DLD1 (cell line): ENCODE measurements at regions not wholly inside any gene's neighbourhood (a gene's known extent, or its start where the extent isn't known, plus 50 kb on each side); places are given as distances from the start of the nearest gene placed in this dataset.
"Not testable (repeated sequence)": the region's sequence is repeated elsewhere in the genome, so short reads cannot be mapped to it uniquely, and the experiment has no call there.

Experiments used
- in situ Hi-C: cut with HindIII; loops from 2 replicates; pipeline ENCODE4 v1.10.0; 2017; ENCODE audit warnings: low sequenced_read_pairs

DNA sequence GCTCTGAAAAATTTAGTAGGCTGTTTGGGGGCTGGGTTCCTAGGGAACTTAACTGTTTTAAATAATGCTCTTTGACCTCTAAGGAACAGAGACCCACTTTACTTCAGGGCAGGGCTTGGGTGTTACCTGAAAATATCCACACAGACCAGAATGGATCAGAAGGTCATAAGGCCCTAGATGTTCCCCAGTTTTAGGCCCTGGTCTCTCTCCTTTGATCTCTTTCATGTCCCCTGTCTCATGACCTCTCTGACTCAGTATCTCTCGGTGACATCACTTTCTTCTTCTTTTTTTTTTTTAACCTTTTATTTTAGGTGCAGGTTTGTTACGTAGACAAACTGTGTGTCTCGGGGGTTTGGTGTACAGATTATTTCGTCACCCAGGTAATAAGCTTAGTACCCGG is 272.1 kb upstream of the SGK1 start:
- in situ Hi-C loops: no loop called here

DNA sequence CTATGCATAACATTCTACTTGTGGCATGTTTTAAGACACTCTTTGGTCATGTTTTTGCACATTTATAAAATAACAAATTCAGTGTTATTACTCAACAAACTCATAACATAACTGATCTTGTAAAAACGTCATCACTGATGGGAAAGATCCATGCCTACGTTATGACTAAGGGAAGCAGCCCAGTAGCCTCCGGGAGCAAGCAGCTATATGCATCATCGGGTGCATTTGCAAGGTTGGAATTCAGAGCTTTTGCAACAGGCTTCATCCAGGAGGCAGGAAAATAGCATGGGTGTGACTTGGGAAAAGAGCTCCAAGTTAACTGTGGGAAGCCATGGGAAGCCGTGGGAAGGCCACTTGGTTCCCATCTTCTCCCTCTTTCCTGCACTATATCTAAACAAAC is 271.6 kb upstream of the SGK1 start:
- in situ Hi-C loops: no loop called here

DNA sequence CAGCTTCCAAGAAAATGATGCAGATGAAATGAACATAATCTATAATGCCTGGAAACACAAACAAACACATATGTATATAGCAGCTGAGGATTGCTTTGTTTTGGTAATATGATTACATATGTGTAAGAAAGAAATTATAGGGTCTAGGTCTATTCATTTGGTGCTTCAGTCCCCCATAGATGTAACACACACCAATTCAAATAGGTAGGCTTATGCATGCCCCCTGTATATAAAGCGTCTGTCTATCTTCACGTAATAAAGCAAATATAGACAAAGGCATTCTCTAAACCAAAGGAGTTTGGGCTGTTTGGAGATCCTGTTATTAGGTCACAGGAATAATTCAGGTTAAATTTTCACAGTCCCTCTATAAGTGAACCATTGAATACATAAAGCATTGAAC is 270.4 kb upstream of the SGK1 start:
- in situ Hi-C loops: no loop called here

DNA sequence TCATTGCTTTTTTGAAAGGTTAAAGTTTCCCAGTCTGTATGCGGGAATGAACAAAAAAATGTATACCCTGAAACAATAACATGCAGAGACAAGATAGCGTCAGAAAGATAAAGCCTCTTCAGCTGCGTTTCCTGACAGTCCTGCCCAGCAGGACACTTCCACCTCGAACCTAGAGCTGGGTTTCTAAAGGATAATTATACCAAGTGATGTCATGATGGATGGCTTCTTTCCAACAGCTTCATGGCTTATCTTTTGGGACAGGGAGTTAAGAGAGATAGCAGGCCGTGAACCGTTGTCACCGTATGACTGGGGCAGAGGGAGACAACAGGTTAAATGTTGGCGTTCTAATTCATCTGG is 267.6 kb upstream of the SGK1 start:
- in situ Hi-C loops: no loop called here

DNA sequence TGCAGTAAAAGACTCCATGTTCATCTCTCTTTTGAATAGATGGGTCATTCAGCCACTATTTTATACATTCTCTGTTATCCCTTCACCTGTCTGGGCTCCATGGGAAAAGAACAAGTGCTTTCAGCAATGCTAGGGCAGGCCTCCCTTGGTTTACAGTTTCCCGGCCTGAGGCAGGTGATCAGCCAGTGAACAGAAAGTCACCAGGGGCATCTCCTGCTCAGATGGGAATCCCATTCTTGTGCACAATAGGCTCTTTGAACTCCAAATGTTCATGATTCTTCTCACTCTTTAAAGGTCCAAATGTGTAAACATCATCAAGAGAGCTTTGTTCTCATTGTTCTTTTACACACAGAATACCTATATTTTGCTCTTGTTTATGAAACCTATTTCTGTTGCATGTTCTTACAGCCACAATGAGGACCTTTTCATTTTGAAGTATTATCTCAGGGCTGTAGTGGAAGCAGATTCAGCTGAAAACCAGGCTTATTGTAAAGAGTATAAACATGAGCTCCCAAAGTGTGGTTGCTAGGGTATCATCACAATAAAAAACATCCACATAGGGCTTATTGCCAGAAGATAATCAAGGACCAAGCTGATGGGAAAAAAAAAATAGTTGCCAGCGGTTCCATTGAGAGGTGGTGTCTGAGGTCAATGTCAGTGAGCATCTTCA is 267.1 kb upstream of the SGK1 start:
- in situ Hi-C loops: no loop called here

DNA sequence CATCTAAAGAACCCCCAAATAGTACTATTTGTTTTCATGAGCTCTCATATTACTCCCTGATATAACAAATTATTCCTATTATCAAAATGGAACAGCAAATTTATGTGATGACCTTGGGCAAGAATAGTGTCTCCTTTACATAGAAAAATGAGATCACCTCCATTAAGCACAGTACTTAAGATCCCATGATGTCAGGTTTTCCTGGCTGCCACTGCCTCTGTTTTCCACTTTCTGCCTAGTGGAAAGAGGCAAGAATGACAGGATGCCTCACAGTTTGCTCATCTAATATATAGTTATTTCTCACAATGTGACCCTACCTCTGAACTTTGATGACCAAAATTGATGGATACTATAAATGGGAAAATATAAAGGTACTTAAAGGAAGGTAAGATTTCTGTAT is 260.1 kb upstream of the SGK1 start:
- in situ Hi-C loops: no loop called here

DNA sequence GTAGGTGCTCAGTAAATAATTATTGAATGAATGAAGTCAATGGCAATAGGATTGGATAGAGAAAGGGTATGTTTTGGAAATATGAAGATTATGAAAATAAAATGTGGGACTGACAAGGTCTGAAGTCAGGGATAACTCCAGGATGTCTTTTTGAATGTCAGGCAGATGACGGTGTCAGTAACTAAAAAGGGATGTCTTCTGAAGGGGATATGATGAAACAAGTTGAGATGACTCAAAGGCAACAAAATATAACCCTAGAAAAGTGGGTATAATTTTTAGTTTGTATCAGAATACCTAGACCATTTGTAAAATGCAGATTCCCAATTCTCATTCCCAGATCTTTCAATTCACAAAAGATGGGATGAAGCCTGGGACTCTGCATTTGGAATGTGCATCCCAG is 257.3 kb upstream of the SGK1 start:
- in situ Hi-C loops: no loop called here

DNA sequence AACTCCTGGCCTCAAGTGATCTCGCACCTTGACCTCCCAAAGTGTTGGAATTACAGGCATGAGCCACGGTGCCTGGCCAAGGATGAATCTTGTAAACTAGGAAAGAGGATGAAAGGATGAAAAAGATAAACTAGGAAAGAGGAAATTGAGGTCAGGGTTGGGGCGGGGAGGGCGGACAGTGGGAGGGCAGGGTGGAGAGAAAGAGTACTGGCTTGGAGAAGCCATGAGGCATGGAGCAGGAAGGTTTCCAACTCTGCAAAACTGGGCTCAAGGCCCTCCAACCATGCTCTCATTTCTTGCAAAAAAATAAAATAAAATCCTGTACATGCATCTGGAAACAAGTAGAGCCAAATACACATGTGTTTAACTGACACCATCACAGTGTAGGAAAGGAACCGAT is 256.6 kb upstream of the SGK1 start:
- in situ Hi-C loops: no loop called here

DNA sequence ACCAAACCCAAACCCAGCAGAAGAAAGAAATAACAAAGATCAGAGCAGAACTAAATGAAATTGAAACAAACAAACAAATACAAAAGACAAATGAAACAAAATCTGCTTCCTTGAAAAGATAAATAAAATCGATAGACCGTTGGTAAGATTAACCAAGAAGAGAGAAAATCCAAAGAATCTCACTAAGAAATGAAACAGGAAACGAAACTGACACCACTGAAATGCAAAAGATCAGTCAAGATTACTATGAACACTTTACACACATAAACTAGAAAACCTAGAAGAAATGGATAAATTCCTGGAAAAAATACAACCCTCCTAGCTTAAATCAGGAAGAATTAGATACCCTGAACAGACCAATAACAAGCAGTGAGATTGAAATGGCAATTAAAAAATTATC is 252.1 kb upstream of the SGK1 start:
- in situ Hi-C loops: not testable (repeated sequence)

DNA sequence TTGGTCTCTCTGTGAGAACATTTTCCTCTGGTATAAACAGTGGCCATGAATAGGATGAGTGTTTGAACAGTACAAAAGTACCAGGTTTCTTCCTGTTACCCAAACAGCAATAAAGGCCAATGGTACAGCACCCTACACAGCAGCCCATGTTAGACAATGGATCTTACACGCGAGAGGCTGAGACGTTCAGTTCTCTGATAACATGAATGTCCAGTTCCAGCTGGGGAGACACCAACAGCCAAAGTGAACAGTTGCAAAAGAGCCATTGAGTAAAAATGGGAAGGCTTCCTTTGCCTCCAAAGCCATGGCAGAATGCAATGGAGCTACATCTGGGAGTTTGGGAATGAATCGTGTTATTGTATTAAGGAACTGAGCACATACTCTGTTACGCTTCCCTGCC is 246.8 kb upstream of the SGK1 start:
- in situ Hi-C loops: no loop called here

DNA sequence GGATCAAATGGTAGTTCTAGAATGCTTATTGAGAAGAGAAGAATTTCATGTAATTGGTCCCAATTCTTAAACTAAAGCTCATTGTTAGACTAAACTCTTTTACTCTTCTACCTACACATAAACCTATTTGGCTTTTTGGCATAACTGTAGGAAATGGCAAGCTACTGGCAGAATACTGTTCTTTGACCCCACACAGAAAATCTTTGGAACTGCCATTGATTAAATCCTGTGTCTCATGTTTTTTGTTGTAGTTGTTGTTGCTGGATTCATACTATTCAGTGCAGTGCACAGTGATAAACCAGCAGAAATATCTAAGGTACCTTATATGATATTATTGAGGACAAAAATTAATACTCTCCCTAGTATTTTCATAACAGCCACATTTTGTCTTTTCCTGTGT is 242.1 kb upstream of the SGK1 start:
- in situ Hi-C loops: no loop called here

DNA sequence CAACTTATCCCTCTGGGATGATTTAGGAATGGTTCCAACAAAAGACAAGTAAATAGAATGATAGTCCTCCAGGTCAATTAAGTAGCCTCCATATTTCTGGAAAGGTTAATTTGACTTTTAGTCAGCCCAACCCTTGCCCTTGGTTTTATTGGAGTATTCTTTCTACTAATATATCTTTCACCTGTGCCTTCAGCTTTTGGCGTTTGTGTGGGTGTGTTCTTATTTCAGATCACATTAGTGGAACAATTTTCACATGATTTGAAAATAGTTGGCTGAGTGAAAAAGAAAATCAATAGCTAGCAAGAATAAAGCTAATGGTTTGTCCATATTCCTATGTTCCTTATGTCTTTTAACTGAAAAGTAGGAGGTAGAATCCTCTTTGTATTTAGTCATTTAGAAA is 239.6 kb upstream of the SGK1 start:
- in situ Hi-C loops: no loop called here

DNA sequence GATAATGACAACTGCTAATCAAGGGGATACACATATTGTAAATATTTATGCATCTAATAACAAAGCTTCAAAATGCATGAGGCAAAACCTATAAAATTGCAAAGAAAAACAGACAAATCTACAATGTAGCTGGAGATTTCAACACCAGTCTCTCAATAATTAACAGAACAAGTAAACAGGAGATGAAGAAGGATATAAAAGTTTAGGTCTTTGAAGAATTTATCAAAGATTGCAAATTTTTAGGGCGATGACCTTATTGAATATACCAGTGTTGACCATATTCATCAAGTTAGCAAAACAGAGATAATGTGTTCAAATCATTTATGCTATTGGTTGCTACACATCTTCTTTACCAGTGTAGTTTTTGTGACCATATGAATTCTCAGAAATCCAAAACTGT is 237.8 kb upstream of the SGK1 start:
- in situ Hi-C loops: no loop called here

DNA sequence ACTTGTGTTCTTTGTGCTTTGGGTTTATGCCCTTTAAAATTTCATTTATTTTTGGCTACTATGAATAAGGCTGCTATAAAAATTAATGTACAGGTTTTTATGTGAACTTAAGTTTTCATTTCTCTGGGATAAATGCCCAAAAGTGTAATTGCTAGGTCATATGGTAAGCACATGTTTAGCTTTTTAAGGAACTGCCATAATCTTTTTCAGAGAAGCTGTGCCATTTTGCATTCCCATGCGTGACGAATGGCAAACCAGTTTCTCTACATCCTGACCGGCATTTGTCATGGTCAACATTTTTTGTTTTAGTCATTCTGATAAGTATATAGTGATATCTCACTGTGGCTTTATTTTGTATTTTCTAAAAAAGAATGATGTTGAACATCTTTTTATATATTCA is 236.0 kb upstream of the SGK1 start:
- in situ Hi-C loops: no loop called here

DNA sequence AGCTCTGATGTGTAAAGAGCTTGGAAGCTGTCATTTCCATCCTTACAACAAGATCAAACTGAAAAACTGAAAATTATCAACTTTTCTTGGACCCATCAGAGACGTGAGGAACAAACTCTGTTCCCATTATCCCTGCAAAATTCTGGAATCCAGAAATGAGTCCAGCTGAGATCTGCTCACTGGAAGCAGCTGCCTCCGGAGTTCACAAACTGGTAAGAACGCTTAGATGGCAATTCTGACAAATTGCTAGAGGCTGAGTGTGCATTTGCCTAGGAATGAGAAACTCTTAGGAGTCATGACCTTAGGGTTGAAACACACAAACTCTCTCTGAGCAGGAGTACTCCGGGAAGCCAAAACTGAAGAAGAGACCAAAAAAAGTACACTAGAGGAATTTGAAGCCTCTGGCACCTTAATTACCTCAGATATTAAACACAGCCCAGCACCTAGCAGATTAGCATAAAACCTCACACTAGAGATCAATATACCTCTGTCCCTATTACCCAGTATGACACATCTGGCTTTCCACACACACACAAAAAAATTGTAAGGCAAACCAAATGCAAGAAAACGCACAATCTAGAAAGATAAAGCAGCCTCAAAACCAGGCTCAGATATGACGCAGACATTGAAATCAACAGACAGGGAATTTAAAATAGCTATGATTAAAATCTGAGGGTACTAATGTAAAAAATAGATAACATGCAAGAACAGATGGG is 233.5 kb upstream of the SGK1 start:
- in situ Hi-C loops: no loop called here

DNA sequence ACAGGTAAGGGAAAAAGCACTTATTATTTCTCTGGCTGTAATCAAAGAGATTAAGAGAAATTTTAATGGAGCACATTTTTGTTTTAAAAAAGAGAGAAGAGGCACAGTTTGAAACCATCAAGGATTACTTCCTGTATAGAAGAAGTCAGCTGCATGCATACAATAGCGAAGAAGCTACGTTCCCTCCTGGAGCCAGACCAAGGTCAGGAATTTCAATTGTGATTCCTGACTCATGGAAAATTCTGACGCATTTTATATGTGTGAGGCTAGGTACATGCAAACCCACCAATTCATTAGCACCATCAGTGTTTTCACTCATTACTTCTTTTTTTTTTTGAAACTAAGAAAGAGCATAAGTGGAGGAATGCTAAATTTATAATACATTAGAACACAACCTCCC is 232.7 kb upstream of the SGK1 start:
- in situ Hi-C loops: no loop called here

DNA sequence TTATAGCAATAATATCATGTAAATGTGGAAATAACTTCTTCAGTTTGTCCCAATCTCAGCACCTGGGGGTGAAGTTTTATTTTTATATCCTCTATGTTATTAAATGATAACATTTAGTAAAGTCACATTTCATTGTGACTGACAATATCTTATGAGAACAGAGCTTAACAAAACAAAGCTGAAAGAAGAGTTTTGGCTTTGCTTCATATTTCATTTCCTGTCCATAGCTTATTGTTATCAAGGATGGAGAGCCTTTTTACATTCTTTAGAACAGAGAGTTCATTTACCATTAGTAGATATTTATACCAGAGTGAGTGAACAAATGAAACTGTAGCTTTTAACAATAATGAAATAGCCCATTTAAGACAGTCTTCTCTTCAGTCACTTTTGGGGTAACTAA is 231.9 kb upstream of the SGK1 start:
- in situ Hi-C loops: no loop called here

DNA sequence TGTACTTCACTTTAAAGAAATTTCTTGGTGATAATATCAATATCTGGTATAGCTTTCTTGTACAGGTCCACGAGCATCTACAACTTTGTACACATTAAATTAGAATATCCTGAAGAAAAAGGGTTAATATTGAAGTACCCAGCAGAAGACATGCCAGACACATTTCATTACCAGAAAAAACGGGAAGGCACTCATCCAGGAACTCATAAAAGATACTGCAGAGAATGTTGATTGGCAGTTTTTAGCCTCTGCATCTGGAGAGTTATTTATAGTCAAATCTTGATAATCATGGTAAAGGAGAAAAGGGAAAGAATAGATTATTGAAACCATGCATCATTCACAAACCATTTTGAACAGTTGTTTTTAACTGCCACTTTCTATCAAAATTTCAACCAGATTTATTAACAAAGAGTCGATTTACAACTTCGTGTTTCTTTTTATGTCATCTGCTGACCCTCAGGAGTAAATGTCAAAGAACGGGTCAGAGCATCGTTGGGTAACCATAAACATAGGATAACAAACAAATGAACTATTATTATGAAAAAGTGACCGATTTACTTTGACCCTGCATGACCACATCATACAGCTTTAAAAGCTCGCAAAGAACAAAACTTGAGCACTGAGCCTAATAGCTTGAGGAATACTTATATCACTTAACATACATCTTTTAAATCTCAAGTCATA is 229.2 kb upstream of the SGK1 start:
- in situ Hi-C loops: no loop called here

DNA sequence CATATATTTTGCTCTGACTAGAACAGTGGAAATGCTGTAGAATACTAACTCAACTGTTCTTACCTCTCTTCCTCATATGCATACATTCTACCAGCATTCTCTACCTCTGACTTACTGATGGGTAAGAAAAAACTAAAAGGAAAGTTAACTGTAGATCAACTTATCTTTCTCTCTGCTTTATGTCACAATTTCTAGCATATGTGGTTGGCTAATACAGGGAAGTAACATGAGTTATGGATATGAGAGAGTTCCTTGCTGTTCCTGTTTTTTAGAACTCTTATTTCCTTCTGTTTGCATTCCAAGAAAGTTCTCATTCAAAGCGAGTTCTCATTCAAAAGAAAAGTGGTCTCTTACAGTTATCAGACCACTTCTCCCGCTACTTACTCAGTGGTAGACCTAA is 226.8 kb upstream of the SGK1 start:
- in situ Hi-C loops: no loop called here

DNA sequence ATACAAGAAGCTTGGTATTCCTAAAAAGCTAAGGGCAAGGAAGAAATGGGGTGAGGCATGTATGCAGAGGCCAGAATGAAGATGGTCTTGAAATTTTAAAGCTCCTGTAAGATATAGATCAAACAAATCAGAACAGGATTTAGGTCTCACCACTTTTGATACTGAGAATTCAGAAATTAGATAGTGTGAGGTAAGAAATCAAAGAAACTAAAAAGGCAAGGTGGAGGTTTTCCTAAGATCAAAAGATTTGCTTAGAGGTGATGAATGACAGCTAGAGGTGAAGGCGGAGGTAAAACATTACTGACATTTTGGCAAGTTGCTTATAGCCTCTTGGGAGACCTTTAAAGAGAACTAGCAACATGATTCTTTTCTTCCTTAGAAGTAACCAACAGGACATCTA is 225.2 kb upstream of the SGK1 start:
- in situ Hi-C loops: no loop called here

DNA sequence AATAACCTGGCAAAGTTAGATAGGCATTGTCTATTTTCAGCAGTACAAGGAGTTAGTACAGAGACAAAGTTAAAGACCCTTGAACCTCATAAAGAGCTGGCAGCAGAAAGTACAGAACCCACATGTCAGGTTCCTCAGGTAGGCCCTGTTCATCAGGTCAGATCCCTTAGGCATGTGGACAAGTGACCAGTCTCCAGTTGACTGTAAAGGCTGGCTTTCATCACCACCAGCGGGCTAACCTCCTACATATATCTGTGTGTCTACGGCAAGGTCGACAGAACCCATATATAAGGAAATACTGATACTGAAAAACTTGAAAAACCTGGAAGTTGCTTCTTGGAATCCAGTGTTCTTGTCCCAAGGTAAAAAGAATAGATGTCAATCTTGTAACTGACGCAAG is 223.1 kb upstream of the SGK1 start:
- in situ Hi-C loops: no loop called here

DNA sequence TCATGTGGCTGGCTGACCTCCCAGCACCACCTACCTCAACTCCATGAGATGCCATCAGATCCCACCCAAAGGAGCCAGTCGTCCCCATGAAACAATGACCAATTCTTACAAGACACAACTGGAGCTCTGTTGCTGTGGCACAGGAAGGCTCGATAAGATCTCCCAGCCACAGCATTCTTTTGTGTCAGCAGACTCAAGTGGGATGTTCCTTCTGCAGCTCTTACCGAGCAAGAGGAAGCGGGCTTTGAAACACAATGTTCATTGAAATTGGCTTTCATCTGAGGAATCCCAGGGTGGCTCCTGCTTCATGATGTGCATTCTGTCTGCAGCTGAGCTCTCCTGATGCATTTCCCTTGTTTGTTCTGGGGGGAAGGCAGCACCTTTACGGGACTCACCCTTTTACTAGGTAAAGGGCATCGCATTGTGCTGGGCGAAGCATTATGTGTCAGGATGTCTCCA is 222.0 kb upstream of the SGK1 start:
- in situ Hi-C loops: no loop called here
